K562 (cell line): ENCODE measurements at regions not wholly inside any gene's neighbourhood (a gene's known extent, or its start where the extent isn't known, plus 50 kb on each side); places are given as distances from the start of the nearest gene placed in this dataset.
"Not testable (repeated sequence)": the region's sequence is repeated elsewhere in the genome, so short reads cannot be mapped to it uniquely, and the experiment has no call there.

Source experiments
- ATAC-seq: fragments of 200-7000 bp; cut with Tn5 transposase; 3 replicates; pipeline ENCODE4 v1.9.1; 2020; ENCODE audit warnings: moderate library complexity
- BruUV-seq: library from RNA; stranded (reverse); fragments of 400-500 nt; replicated peaks from 2 replicates; lab custom pipeline; 2021; lab: Mats Ljungman, UMichigan
- CTCF ChIA-PET: fragments of 300-600 bp; formaldehyde crosslinking; extraction: SDS; loops from one replicate; lab custom pipeline; 2021; ENCODE audit warnings: low intra/inter-chr PET ratio; lab: Yijun Ruan, JAX
- POLR2A ChIA-PET: fragments of 300-600, 350-650 bp; sonication (Branson Sonifier 250); formaldehyde crosslinking; extraction: SDS; loops from one replicate; lab custom pipeline; 2021; ENCODE audit warnings: antibody characterized with exemption, inconsistent platforms; lab: Yijun Ruan, JAX
- DNase-seq, 4 experiments: peaks; one replicate each; pipeline versions ENCODE4 v3.0.0 to v3.0.0-alpha.2; 2011 to 2018; ENCODE audit warnings: low spot score in 3 of 4, mixed read lengths in 3 of 4; ENCODE audit errors: extremely low read depth in 1 of 4
- FAIRE-seq: peaks from 2 replicates; lab custom pipeline; 2011; peaks lifted over from hg19 to GRCh38; lab: Jason Lieb, UNC
- H2AFZ ChIP-seq: 2 replicates; pipeline ENCODE4 v1.6.0; 2011; ENCODE audit warnings: low read depth, low read length, control low read depth, inconsistent platforms
- H3K27ac ChIP-seq: fragments of 200-600 bp; 3 replicates; pipeline ENCODE4 v1.8.0; 2011; ENCODE audit warnings: low read depth, mild to moderate bottlenecking, control low read depth, inconsistent platforms, low read length, moderate library complexity, mixed read lengths; ENCODE audit errors: extremely low read depth
- H3K27me3 ChIP-seq, 2 experiments: fragments of 300-600 bp in 1 of 2; 2 replicates in 1 of 2; 3 replicates in 1 of 2; pipeline versions ENCODE4 v1.6.0 to v1.8.0; 2011; ENCODE audit warnings: inconsistent platforms in 2 of 2, low read length in 2 of 2, mild to moderate bottlenecking in 1 of 2, mixed read lengths in 1 of 2, moderate library complexity in 1 of 2; ENCODE audit not compliant: control insufficient read depth in 2 of 2, insufficient read depth in 2 of 2
- H3K36me3 ChIP-seq: fragments of 300-600 bp; 3 replicates; pipeline ENCODE4 v1.8.0; 2011; ENCODE audit warnings: mild to moderate bottlenecking, low read length, inconsistent platforms; ENCODE audit not compliant: control insufficient read depth, insufficient read depth
- H3K4me1 ChIP-seq, 2 experiments: fragments of 200-600 bp in 1 of 2; replicated peaks in 1 of 2; 2 replicates in 1 of 2; 3 replicates in 1 of 2; pipeline versions ENCODE4 v1.5.1 to v1.8.0; 2011; ENCODE audit warnings: inconsistent platforms in 2 of 2, low read length in 2 of 2, mild to moderate bottlenecking in 1 of 2, mixed read lengths in 1 of 2, moderate library complexity in 1 of 2; ENCODE audit not compliant: control insufficient read depth in 2 of 2, insufficient read depth in 2 of 2
- H3K4me2 ChIP-seq: 2 replicates; pipeline ENCODE4 v1.6.1; 2011; ENCODE audit warnings: low read length, control low read depth, inconsistent platforms, mixed read lengths; ENCODE audit not compliant: insufficient read depth
- H3K4me3 ChIP-seq: fragments of 200-600 bp; sonication (generic), shearing (Covaris generic); 2 replicates; pipeline ENCODE4 v1.5.1; 2016; ENCODE audit warnings: control low read depth, inconsistent platforms
- H3K79me2 ChIP-seq: fragments of 200-600 bp; 3 replicates; pipeline ENCODE4 v1.8.0; 2011; ENCODE audit warnings: low read length, inconsistent platforms; ENCODE audit not compliant: control insufficient read depth, insufficient read depth
- H3K9ac ChIP-seq, 2 experiments: 2 replicates each; pipeline versions ENCODE4 v1.6.0 to v1.6.1; 2011; ENCODE audit warnings: low read depth in 2 of 2, low read length in 2 of 2, control low read depth in 1 of 2, inconsistent platforms in 1 of 2, mild to moderate bottlenecking in 1 of 2, mixed read lengths in 1 of 2; ENCODE audit not compliant: insufficient read depth in 1 of 2
- H3K9me1 ChIP-seq: one replicate; pipeline ENCODE4 v1.6.0; 2011; ENCODE audit warnings: inconsistent platforms, mild to moderate bottlenecking, low read length, moderate library complexity; ENCODE audit not compliant: control insufficient read depth, insufficient read depth
- H3K9me3 ChIP-seq: replicated peaks from 2 replicates; pipeline ENCODE4 v1.5.1; 2011; ENCODE audit warnings: low read depth, low read length, inconsistent platforms; ENCODE audit not compliant: control insufficient read depth, insufficient read depth
- H4K20me1 ChIP-seq: replicated peaks from 2 replicates; pipeline ENCODE4 v1.6.1; 2011; ENCODE audit warnings: low read length, inconsistent platforms, mixed read lengths; ENCODE audit not compliant: control insufficient read depth, insufficient read depth
- CEBPG ChIP-seq, 3 experiments: fragments of 200-800 bp in 1 of 3; sonication (Bioruptor generic) in 1 of 3; sonication (generic) in 1 of 3; formaldehyde crosslinking in 1 of 3; IDR thresholded peaks in 2 of 3; conservative IDR thresholded peaks in 1 of 3; 2 replicates each; pipeline versions ENCODE4 v1.6.1 to v1.8.0; 2016 to 2022; ENCODE audit warnings: missing compliant biosample characterization in 2 of 3, missing genetic modification characterization in 2 of 3, mild to moderate bottlenecking in 1 of 3, missing genetic modification reagents in 1 of 3
- NEUROD1 ChIP-seq: fragments of 150-350 bp; IDR thresholded peaks from 2 replicates; pipeline ENCODE4 v1.6.1; 2014; ENCODE audit warnings: borderline replicate concordance, low read length, low read depth; ENCODE audit not compliant: partially characterized antibody
- WGBS: fragments of 100-300 bp; shearing (Covaris generic); methylation state at CpG from one replicate; pipeline ENCODE4 v1.1.6; 2016; ENCODE audit warnings: low coverage, mixed read lengths; ENCODE audit not compliant: insufficient coverage; ENCODE audit errors: missing lambda C conversion rate; 5-methylcytosine and 5-hydroxymethylcytosine counted together
- in situ Hi-C: fragments of 300-500 bp; cut with MboI; formaldehyde crosslinking; loops from 4 replicates; pipeline ENCODE4 v1.15.0; 2018; ENCODE audit warnings: inconsistent platforms, mixed read lengths
- intact Hi-C: fragments of 100-400 bp; cut with micrococcal nuclease; formaldehyde crosslinking; loops from 2 replicates; pipeline ENCODE4 v1.14.2; 2022

DNA sequence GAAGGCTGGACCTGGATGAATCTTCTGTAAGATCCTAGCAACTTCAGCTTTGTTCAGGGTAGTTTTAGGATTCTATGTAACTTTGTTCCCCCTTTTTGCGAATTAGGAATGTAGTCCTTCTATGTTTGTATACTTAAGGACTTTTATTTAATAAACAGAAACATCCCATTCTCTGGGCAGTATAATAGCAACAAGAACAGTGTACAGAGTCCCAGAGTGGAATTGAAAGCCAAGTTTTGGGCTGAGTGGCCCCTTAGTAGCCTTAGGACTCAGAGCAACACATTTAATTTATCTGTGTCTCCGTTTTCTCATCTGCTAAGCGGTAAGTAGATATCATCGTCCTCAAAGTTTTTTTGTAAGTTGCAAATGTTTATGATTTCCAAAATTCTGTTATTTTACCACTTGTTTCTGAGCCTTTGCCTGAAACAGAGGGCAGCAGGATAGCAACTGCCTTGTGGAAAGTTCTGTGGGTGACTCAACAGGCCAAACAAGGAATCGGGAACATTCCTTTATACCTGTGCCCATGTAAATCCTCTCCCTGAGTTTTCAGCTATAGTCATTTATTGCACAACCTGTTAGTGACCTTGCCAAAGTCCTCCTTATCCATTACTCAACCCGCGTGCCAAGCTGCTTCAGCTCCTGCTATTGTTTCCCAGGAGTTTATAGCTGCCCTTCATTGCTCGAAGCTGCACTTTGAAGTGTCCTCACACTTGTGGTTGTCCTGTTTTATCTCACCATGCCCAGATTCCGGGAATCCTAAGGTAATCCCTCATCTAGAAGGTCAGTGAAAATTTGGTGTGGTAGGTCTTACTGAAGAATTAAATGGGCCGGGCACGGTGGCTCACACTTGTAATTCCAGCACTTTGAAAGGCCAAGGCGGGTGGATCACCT lies 199.1 kb upstream of the AHR start:
- Histone ChIP-seq H3K4me2 (no peak overlapping the region), H3K36me3 (no peaks in the 10 kb centered on the region), H3K4me1 (no peaks in the 10 kb centered on the region), H4K20me1 (no peaks in the 10 kb centered on the region), H3K9ac (no peak overlapping the region), H3K27me3 (no peaks in the 10 kb centered on the region), H3K9me1 (no peaks in the 10 kb centered on the region), H3K79me2 (no peaks in the 10 kb centered on the region), H3K4me3 (no peak overlapping the region), H3K27ac (no peak overlapping the region), H2AFZ (no peak overlapping the region), H3K9me3 (no peaks in the 10 kb centered on the region)
- no peak for ATAC-seq
- no TSS peak for BruUV-seq
- ChIA-PET POLR2A (no interaction called here), CTCF (no interaction called here)
- WGBS = 8% methylated on average over 12 of the region's 12 CpGs
- intact Hi-C loops = no loop called here
- in situ Hi-C loops = no loop called here
- FAIRE-seq = no peak
- DNase-seq = no peak
- TF ChIP-seq NEUROD1 = no peak
- TF ChIP-seq CEBPG (CRISPR knock-in tag; IDR thresholded peaks at IDR 0.05) = no peak
- peak; percentile 23 to 63; a peak in 2 of 4 replicates for TF ChIP-seq CEBPG (tag; conservative IDR thresholded peaks at IDR 0.05 in 1 of 2, IDR thresholded peaks at IDR 0.05 in 1 of 2)

- H3K36me3 ChIP-seq, POLR2A ChIA-PET, H3K4me3 ChIP-seq, FAIRE-seq, H3K9ac ChIP-seq, BruUV-seq, H3K27me3 ChIP-seq, H4K20me1 ChIP-seq, H3K27ac ChIP-seq, ATAC-seq, H3K9me1 ChIP-seq, H3K4me2 ChIP-seq, intact Hi-C loops, H3K9me3 ChIP-seq, H3K79me2 ChIP-seq, CTCF ChIA-PET, H2AFZ ChIP-seq, DNase-seq, in situ Hi-C loops, H3K4me1 ChIP-seq: not testable (repeated sequence)
- WGBS = 38% methylated on average over 1 of the region's 2 CpGs
Measured at GRCh38 chr7:17099974-17100509, 198.4 kb upstream of the AHR start.
